Hepatocyte (in vitro differentiated cells): ENCODE measurements at regions not wholly inside any gene's neighbourhood (a gene's known extent, or its start where the extent isn't known, plus 50 kb on each side); places are given as distances from the start of the nearest gene placed in this dataset.
"Not testable (repeated sequence)": the region's sequence is repeated elsewhere in the genome, so short reads cannot be mapped to it uniquely, and the experiment has no call there.

ENCODE experiments used
- DNase-seq: peaks from one replicate; pipeline ENCODE4 v3.0.0-alpha.2; 2016; ENCODE audit warnings: low spot score
- H2AFZ ChIP-seq: fragments of 200-600 bp; sonication (generic); 2 replicates; pipeline ENCODE4 v1.6.0; 2016; ENCODE audit warnings: antibody characterized with exemption, mild to moderate bottlenecking
- H3K27ac ChIP-seq: fragments of 200-600 bp; sonication (generic); 2 replicates; pipeline ENCODE4 v1.5.1; 2016; ENCODE audit warnings: mild to moderate bottlenecking
- H3K27me3 ChIP-seq: fragments of 200-600 bp; sonication (generic); 2 replicates; pipeline ENCODE4 v1.6.1; 2016
- H3K36me3 ChIP-seq: fragments of 200-600 bp; sonication (generic); replicated peaks from 2 replicates; pipeline ENCODE4 v1.5.1; 2016; ENCODE audit warnings: low read depth; ENCODE audit not compliant: insufficient read depth
- H3K4me1 ChIP-seq: fragments of 200-600 bp; sonication (generic); 2 replicates; pipeline ENCODE4 v1.5.1; 2016; ENCODE audit warnings: mild to moderate bottlenecking, moderate library complexity; ENCODE audit not compliant: insufficient read depth
- H3K4me2 ChIP-seq: fragments of 200-600 bp; sonication (generic); 2 replicates; pipeline ENCODE4 v1.6.0; 2016
- H3K4me3 ChIP-seq: fragments of 200-600 bp; sonication (generic); 2 replicates; pipeline ENCODE4 v1.5.1; 2016; ENCODE audit warnings: mild to moderate bottlenecking
- H3K79me2 ChIP-seq: fragments of 200-600 bp; sonication (generic); 2 replicates; pipeline ENCODE4 v1.6.0; 2017; ENCODE audit warnings: mild to moderate bottlenecking
- H3K9me2 ChIP-seq: fragments of 200-600 bp; sonication (generic); replicated peaks from 2 replicates; pipeline ENCODE4 v1.6.0; 2017; ENCODE audit warnings: mild to moderate bottlenecking; ENCODE audit not compliant: insufficient read depth
- H3K9me3 ChIP-seq: fragments of 200-600 bp; sonication (generic); 2 replicates; pipeline ENCODE4 v1.5.1; 2016; ENCODE audit warnings: low read depth, mild to moderate bottlenecking
- H4K20me1 ChIP-seq: fragments of 200-600 bp; sonication (generic); 2 replicates; pipeline ENCODE4 v1.6.0; 2016; ENCODE audit warnings: mild to moderate bottlenecking; ENCODE audit not compliant: insufficient read depth, poor library complexity, severe bottlenecking
- EZH2 ChIP-seq: fragments of 200-600 bp; sonication (generic); IDR thresholded peaks from 2 replicates; pipeline ENCODE4 v1.6.1; 2016; ENCODE audit warnings: antibody characterized with exemption, mild to moderate bottlenecking, borderline replicate concordance
- EZH2phosphoT487 ChIP-seq: fragments of 200-600 bp; sonication (generic); IDR thresholded peaks from one replicate; pipeline ENCODE4 v1.6.1; 2018; ENCODE audit warnings: antibody characterized with exemption, mild to moderate bottlenecking, low read depth, moderate library complexity; ENCODE audit not compliant: unreplicated experiment, severe bottlenecking
- WGBS: methylation state at CpG from one replicate; pipeline ENCODE4 v1.1.6; 2016; ENCODE audit warnings: low lambda C conversion rate; ENCODE audit errors: missing lambda C conversion rate; 5-methylcytosine and 5-hydroxymethylcytosine counted together
- TF ChIP-seq, protein P1 (sequence below): fragments of 200-600 bp; sonication (generic); IDR thresholded peaks from 2 replicates; pipeline ENCODE4 v1.5.1; 2016; ENCODE audit warnings: antibody characterized with exemption, mild to moderate bottlenecking; ENCODE audit not compliant: poor library complexity

- no peaks in the 10 kb centered on the region for H3K36me3 ChIP-seq
- H3K9me2 ChIP-seq = no peaks in the 10 kb centered on the region
- no peaks in the 10 kb centered on the region for H4K20me1 ChIP-seq
- no peak overlapping the region for H3K27ac ChIP-seq
- TF ChIP-seq EZH2phosphoT487 (no peak), EZH2 (no peak)
- TF ChIP-seq, protein P1, sequence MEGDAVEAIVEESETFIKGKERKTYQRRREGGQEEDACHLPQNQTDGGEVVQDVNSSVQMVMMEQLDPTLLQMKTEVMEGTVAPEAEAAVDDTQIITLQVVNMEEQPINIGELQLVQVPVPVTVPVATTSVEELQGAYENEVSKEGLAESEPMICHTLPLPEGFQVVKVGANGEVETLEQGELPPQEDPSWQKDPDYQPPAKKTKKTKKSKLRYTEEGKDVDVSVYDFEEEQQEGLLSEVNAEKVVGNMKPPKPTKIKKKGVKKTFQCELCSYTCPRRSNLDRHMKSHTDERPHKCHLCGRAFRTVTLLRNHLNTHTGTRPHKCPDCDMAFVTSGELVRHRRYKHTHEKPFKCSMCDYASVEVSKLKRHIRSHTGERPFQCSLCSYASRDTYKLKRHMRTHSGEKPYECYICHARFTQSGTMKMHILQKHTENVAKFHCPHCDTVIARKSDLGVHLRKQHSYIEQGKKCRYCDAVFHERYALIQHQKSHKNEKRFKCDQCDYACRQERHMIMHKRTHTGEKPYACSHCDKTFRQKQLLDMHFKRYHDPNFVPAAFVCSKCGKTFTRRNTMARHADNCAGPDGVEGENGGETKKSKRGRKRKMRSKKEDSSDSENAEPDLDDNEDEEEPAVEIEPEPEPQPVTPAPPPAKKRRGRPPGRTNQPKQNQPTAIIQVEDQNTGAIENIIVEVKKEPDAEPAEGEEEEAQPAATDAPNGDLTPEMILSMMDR = no peak
- WGBS = 73% methylated on average over 4 of the region's 4 CpGs
- no peaks in the 10 kb centered on the region for H3K79me2 ChIP-seq
- H3K9me3 ChIP-seq = no peaks in the 10 kb centered on the region
- H3K4me3 ChIP-seq = no peak overlapping the region
- no peak overlapping the region for H3K4me2 ChIP-seq
- H3K4me1 ChIP-seq = no peaks in the 10 kb centered on the region
- H3K27me3 ChIP-seq = no peaks in the 10 kb centered on the region
- no peak for DNase-seq
- H2AFZ ChIP-seq = no peak overlapping the region
Measured at GRCh38 chr14:65177551-65177950, 75.2 kb upstream of the MAX start.

DNA sequence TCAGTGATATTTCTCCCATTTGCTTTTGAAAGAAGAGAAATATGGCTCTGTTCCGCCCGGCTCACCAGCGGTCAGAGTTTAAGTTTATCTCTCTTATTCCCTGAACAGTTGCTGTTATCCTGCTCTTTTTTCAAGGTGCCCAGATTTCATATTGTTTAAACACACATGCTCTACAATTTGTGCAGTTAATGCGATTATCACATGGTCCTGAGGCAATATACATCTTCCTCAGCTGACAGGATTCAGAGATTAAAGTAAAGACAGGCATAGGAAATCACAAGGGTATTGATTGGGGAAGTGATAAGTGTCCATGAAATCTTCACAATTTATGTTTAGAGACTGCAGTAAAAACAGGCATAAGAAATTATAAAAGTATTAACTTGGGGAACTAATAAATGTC, 76.9 kb upstream of the MAX start:
- not testable (repeated sequence) for H3K36me3 ChIP-seq, H3K9me2 ChIP-seq, H2AFZ ChIP-seq, H3K4me2 ChIP-seq, H3K27me3 ChIP-seq, H3K9me3 ChIP-seq, H4K20me1 ChIP-seq, DNase-seq, H3K4me3 ChIP-seq, H3K27ac ChIP-seq, H3K4me1 ChIP-seq, H3K79me2 ChIP-seq
- WGBS = 84% methylated on average over 4 of the region's 4 CpGs

DNA sequence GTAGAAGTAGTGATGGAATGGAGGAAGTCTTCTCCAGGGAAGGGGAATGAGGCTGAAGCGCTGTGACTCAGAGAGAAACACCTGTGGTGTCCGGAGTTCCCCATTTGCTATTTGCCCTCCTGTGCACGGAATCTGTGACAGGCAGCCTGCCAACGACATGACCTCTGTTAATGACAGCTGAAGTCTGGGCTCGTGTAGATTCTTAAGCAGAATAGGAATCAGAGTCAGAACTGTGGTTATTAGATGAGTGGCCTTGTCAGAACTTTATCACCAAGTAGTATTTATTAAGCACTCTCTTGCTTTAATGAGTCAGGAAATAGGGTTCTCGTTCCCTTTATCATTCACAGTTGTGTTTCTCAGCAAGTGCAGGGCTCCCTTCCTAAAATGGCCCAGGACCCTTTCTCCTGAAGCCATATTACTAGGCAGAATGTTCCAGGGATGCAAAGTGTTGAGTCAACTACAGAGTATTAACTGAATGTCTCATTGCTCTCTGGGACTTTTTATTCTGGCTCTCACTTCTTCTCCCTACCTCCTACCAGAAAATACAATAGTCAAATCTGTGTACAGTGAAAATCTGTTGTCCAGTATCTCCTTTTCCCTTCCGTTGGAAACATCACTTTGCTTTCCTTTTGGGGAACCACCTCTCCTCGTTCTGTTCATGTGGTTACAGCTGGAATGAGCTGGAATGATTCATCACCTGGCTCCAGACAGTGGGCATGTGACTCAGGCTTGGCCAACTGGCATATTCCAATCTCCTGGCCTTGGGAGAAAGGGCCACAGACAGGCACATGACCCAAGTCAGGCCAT, 77.8 kb upstream of the MAX start:
- Histone ChIP-seq H3K79me2 (no peaks in the 10 kb centered on the region), H4K20me1 (no peaks in the 10 kb centered on the region), H2AFZ (no peak overlapping the region), H3K27me3 (no peaks in the 10 kb centered on the region), H3K9me3 (no peaks in the 10 kb centered on the region), H3K4me1 (peaks cover 3% of the 10 kb centered on the region), H3K27ac (peak overlapping the region; percentile 60), H3K36me3 (no peaks in the 10 kb centered on the region), H3K9me2 (no peaks in the 10 kb centered on the region), H3K4me2 (no peak overlapping the region), H3K4me3 (no peak overlapping the region)
- no peak for DNase-seq
- TF ChIP-seq EZH2phosphoT487 (no peak), EZH2 (no peak)
- TF ChIP-seq, protein P1 = no peak
- WGBS = 70% methylated on average over 8 of the region's 8 CpGs

- H3K9me3 ChIP-seq = no peaks in the 10 kb centered on the region
- peaks cover 3% of the 10 kb centered on the region for H3K4me1 ChIP-seq
- peak overlapping the region; percentile 60 for H3K27ac ChIP-seq
- H2AFZ ChIP-seq = no peak overlapping the region
- H3K4me2 ChIP-seq = no peak overlapping the region
- no peaks in the 10 kb centered on the region for H4K20me1 ChIP-seq
- TF ChIP-seq EZH2phosphoT487 = no peak
- no peak for TF ChIP-seq EZH2
- TF ChIP-seq, protein P1 = no peak
- no peak for DNase-seq
- no peaks in the 10 kb centered on the region for H3K79me2 ChIP-seq
- 100% methylated on average over 1 of the region's 1 CpG for WGBS
- no peaks in the 10 kb centered on the region for H3K27me3 ChIP-seq
- H3K36me3 ChIP-seq = no peaks in the 10 kb centered on the region
- H3K9me2 ChIP-seq = no peaks in the 10 kb centered on the region
- H3K4me3 ChIP-seq = no peak overlapping the region
Measured at GRCh38 chr14:65180725-65181025, 78.4 kb upstream of the MAX start.
